GM21447 (cell line): ENCODE measurements at regions not wholly inside any gene's neighbourhood (a gene's known extent, or its start where the extent isn't known, plus 50 kb on each side); places are given as distances from the start of the nearest gene placed in this dataset.
"Not testable (repeated sequence)": the region's sequence is repeated elsewhere in the genome, so short reads cannot be mapped to it uniquely, and the experiment has no call there.

Experiments used
- ATAC-seq: cut with Tn5 transposase; IDR thresholded peaks from one replicate; pipeline ENCODE4 v1.9.1; 2021; ENCODE audit not compliant: unreplicated experiment

GRCh38 chr20:47862574-47863240, 77.4 kb upstream of the SULF2 start:
- no peak for ATAC-seq

DNA sequence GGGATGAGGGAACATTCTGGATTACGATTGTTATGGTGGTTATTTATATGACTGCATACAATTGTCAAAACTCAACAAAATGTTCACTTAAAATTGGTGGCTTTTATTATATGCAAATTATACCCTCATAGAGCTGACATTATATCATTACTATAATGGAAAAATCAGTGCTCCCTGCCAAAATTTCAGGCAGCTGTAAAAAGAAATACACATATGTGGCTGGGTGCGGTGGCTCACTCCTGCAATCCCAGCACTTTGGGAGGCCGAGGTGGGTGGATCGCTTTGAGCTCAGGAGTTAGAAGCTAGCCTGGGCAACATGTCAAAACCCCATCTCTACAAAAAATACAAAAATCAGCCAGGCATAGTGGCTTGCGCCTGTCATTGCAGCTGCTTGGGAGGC, 75.8 kb upstream of the SULF2 start:
- no peak for ATAC-seq

DNA sequence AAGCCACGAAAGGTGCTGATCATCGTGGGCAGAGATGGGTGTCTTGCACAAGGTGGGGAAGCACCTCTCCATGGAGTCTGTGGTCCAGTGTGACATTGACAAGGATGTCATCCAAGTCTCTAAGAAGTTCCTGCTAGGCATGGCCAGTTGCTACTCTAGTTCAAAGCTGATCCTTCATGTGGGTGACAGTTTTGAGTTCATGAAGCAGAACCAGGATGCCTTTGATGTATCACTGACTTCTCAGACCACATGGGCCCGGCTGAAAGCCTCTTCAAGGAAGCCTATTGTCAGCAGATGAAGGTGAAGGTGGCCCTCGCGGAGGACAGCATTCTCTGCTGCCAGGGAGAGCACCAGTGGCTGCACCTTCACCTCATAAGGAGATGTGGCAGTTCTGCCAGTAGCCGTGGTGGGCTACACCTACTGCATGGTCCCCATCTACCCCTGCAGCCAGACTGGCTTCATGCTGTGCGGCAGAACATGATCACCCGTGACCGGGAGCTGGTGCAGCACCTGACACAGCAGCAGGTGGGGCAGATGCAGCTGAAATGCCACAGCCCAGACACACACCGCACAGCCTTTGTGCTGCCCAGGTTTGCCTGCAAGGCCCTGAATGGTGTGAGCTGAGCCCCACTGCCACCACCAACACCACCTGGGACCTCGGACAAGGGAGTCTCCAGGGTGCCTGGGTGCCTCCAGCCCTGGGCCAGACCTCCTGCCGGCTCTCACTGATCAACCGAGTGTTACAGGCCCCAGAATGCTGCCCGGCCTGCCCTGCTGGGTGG, 75.0 kb upstream of the SULF2 start:
- no peak for ATAC-seq

DNA sequence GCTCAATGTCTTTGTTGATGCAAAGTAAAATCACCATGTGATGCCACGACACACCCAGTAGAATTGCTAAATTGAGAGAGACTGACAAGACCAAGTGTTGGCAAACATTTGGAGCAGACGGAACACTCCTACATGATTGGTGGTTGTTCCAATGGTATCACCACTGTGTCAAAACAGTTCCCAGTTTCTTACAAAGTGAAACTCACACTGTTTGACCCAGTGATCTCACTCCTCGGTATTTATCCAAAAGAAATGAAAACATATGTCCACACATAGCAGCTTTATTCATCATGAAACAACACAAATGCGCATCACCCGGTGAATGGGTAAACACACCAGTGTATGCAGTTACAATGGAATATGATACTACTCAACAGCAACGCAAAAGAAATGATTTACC, 74.0 kb upstream of the SULF2 start:
- no peak for ATAC-seq

DNA sequence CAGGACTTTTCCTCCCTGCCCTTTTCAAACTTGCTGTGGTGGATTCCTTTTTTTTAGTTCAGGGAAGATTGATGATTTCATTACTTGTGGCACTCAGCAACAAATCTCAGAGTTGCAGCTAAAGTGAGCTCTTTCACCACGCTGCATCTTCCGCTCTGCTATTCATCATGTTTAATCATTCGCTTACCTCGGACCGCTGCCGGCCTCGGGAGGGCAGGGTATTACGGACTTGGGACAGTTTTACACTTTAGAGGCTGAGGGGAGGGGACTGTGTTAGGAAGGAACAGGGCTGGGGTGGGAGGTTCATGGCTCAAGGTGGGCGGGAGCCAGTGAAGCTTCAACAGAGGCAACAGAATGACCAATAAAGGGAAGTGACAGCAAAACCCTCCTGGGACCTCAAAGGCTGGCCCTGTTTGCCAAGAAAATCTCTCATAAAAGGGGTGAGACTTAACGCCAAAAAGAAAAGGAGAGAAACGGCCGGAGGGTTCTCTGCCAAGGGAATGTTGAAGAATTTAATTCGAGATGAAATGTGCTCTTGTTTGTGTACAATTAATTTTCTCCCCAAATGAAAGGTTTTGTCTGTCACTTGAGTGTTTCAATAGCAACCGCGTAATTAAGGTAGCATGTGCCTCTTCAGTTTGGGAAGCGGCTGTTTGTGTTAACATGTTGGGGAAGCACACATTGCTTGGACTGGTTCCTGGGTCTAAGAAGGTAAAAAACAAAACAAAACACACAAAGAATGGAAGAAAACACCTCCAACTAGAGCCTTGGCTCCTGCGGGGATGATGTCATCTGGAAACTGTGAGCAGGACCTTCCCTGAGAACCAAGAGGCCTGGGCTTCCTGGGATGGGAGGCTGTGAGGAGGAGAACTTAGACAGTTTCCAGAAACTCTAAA, 72.5 kb upstream of the SULF2 start:
- ATAC-seq, result no peak

- no peak for ATAC-seq
Observed at GRCh38 chr20:47857187-47857568, 71.9 kb upstream of the SULF2 start.

DNA sequence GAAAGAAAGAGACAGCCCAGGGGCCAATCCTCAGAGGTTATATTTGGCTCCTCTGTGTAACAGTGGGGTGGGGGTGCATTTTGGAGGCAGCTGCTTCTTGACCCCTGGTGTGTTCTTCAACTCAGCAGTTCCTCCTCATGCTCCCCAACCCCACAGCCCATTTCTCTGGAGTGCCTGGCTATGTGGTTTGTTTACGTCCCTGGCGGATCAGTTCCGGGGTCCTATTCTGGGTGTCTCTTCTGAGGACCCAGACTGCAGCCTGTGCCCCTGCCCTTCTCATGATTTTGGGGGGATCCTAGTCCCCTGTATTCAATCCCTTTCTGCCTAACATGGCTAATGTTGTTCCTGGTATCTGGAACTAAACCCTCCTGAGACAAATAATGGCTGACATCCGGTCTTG, 70.5 kb upstream of the SULF2 start:
- no peak for ATAC-seq

GRCh38 chr20:47854687-47855212, 69.5 kb upstream of the SULF2 start:
- ATAC-seq, result no peak

DNA sequence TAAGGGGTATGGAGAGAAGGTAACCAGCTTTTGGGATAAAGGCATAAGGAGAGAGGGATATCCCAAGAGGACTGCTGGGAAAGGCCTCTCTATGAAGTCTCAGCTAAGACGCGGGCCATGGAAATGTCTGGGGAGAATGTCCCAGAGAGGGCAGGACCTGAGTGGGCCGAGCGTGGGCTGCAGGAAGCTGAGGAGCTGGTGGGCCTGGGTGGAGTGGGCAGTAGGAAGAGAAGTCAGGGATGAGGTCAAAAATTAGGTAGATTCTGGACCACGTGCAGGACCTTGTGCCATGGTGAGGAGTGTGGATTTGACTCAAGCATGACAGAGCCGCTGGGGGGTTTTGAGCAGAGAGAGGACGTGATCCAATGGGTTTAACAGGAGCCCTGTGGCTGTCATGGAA, 66.5 kb upstream of the SULF2 start:
- no peak for ATAC-seq

DNA sequence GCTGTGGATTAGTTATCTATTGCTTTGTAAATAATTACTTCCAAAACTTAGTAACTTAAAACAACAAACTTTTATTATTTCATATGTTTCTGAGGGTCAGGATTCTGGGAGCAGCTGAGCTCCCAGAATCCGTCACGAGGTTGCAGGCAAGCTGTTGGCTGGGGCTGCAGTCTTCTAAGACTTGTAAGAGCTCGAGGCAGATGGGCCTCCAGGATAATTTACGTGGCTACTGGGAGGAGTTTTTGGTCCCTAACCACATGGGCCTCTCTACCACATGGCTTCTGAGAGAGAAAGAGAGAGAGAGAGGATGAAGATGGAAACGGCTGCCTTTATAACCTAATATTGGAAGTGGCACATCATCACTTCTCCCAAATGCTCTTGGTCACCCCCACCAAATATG, 64.9 kb upstream of the SULF2 start:
- ATAC-seq, result no peak

DNA sequence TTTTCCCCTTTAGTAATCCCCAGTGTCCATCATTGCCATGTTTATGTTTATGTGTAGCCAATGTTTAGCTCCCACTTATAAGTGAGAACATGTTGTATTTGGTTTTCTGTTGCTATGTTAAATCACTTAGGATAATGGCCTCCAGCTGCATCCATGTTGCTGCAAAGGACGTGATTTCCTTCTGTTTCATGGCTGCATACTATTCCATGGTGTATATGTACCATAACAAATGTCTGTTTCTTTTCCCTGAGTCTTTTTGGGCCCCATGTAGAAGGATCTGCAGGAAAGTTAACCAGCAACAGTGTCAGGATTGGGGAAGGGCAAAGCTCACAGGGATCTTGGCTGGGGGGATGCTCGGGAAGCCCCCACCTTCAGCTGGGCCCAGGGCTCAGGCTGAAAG, 64.3 kb upstream of the SULF2 start:
- ATAC-seq, result no peak

- ATAC-seq, result no peak
Observed at GRCh38 chr20:47849006-47849405, 63.7 kb upstream of the SULF2 start.

DNA sequence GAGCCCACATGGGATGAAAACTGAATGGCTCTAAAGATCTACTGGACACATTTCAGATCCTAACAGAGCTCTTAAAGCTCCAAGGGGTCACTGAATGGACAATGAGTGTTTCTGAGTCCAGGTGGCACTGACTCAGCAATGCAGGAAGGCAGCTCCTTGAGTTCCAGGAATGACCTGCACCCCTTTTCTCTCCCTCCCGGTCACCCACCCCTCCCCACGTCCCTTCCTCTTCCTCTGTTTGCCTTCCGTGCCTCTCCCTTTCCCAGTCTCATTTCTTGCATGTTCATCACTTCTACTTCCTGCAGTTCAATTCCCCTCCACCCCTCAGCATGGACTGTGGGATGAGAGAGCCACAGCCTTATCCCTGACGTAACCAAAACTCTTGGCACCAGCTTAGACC, 63.3 kb upstream of the SULF2 start:
- not testable (repeated sequence) for ATAC-seq

DNA sequence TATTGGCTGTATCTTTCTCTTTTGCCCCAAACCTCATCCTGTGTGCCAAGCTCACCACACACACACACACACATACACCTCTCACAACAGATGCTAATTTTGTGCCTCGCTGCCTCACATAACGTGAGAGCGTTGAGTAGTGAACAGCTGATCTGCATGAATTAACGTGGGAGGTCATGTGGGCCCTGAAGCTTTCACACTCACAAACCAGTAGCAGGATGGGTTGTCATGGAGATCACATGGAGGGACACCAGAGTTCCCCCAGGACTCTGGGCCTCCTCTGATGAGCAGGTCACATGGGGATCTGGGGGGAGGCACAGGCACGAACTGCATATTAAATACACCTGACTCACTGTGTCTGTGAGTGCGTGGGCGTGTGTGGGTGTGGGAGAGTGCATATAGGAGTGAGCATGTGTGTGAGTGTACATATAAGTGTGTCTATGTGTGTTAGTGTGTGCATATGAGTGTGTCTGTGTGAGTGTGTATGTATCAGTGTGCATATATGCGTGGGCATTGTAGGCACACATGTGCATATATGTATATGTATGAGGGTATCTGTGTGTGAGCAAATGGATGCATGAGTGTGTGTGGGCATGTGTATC, 62.7 kb upstream of the SULF2 start:
- ATAC-seq, result no peak

DNA sequence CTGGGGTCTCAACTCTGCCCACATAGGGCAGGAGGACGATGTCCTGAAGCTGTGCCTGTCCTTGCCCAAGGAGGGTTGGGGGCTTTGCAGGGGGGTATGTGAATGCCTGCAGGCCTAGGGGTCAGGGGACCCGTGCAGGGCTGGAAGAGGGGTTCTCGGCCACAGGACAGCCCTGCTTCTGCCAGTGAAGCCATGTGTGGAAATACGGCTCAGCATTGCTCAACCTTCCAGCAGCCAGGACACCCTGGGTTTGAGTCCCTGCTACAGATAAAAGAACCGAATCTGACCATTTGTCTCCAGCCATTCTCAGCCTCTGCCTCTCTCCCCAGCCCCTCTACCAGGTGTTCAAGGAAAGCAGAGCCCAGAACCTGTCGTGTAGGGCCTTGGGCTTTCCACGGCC, 61.9 kb upstream of the SULF2 start:
- not testable (repeated sequence) for ATAC-seq

DNA sequence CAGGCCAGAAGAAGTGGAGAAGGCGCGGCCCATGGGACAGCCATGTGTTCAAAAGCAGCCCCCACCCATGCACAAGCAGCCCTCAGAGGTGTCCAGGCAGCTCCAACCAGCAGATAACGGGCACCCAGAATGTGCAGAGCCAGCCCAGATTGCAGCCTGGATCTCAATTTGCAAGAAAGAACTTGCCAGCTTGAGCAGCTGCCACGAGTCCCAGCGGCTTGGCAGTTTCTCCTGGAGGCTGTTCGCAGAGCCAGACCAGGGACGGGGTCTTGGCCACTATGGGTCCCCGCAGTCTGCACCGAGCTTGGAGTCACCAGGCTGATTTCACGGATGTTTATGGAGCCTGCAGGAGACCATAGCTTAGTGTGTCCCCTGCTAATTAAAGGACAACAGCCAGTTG, 61.4 kb upstream of the SULF2 start:
- ATAC-seq, result not testable (repeated sequence)

- ATAC-seq, result not testable (repeated sequence)
Observed at GRCh38 chr20:47845382-47845977, 60.2 kb upstream of the SULF2 start.

GRCh38 chr20:47844568-47844906, 59.3 kb upstream of the SULF2 start:
- ATAC-seq, result not testable (repeated sequence)

GRCh38 chr20:47843886-47844567, 58.7 kb upstream of the SULF2 start:
- ATAC-seq, result no peak

- not testable (repeated sequence) for ATAC-seq
Observed at GRCh38 chr20:47842950-47843349, 57.7 kb upstream of the SULF2 start.
